ENCODE measurements at regions not wholly inside any gene's neighbourhood (a gene's known extent, or its start where the extent isn't known, plus 50 kb on each side); places are given as distances from the start of the nearest gene placed in this dataset.
"Not testable (repeated sequence)": the region's sequence is repeated elsewhere in the genome, so short reads cannot be mapped to it uniquely, and the experiment has no call there.

DNA sequence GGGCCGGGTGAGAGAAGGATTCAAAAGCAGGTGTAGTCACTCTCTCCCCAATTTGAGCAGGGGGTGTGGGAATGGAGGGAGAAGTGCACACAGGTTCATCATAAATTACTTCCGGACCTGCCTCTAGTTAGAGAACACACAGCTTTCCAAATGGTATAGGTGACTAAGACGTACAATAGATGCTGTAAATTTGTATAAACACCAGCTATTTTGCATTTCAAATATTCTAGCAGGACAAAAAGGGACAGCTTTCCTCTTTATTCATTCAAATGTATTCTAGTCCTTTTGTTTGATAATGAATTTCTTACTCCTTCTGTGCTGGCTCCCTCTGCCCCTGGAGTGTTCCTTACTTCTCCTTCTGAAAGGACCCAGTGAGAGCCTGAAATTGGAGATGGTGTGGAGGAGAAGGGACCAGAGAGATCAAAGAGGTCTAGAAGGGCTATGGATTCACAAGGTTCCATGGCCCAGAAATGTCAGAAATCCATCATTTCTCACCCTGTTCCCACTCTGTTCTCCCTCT is 53.2 kb upstream of the SH3BP4 start:
- DNase-seq, result no peak

DNA sequence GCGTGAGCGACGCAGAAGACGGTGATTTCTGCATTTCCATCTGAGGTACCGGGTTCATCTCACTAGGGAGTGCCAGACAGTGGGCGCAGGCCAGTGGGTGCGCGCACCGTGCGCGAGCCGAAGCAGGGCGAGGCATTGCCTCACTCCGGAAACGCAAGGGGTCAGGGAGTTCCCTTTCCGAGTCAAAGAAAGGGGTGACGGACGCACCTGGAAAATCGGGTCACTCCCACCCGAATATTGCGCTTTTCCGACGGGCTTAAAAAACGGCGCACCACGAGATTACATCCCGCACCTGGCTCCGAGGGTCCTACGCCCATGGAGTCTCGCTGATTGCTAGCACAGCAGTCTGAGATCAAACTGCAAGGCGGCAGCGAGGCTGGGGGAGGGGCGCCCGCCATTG is 63.4 kb upstream of the SH3BP4 start:
- DNase-seq, result not testable (repeated sequence)

DNA sequence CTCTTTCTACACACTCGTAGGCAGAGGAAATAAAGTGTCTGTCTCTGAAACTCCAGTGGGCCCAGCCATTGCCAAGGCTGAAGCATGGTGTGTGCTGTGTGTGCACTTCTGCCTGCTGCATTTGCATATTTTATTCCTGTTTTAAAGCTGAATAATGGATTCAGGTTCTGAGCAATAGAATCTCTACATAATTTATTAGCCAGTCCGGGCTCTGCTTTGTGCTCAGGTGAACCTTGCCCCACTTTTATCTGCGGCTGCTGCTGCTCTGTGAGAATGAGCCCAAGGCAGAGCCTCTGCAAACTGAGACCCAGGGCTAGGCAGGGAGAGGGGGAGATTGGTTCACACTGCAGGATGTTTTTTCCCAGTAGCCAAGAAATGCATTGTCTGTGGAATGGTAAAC is 64.6 kb upstream of the SH3BP4 start:
- DNase-seq, result no peak

DNA sequence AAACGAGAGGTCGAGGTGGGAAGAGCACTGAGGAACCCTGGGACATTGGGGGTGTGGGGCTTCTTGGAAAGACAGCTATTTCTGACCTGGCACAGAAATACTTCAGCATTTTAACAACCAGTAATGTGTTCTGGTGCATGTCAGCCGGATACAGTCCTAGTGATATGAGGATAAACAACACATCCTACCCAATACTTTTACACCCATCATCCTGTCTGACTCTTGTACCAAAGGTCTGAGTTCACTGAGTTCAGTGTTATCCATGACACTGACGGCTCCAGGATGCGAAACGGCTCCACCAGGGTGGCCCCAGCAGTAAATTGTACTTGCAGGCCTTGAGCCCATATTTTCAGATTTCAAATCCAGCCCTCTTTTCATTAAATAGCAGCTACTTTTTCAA is 65.9 kb upstream of the SH3BP4 start:
- DNase-seq, result no peak

DNA sequence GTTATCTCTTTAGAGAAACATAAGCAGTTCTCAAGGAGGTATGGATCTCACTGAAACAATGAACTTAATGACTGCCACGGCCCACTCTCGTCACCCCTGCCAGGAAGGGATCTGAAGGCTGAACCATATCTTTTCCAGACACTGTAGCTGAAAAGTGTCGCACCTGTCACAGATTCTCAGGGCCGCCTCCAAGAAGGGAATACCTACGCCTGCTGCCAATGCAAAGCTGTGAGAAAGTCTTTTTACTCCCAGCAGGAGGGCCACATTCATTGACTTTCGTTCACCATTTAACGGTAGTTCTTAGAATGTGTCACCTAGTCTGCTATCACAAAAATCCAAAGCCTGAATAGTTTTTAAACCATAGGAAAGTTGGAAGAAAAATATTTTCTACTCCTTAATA is 66.7 kb upstream of the SH3BP4 start:
- no peak for DNase-seq

DNA sequence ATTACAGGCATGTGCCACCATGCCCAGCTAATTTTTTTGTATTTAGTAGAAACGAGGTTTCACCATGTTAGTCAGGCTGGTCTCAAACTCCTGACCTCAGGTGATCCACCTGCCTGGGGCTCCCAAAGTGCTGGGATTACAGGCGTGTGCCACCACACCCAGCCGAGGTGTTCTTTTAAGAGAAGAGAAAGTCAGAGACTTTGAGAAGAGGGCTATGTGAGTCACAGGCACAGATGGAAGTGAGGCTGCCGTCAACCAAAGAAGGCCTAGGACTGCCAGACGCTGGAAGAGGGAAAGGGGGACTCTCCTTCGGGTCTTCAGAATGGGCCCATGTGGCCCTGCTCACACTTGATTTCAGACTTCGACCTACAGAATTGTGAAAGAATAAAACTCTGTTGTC is 67.2 kb upstream of the SH3BP4 start:
- DNase-seq, result no peak

DNA sequence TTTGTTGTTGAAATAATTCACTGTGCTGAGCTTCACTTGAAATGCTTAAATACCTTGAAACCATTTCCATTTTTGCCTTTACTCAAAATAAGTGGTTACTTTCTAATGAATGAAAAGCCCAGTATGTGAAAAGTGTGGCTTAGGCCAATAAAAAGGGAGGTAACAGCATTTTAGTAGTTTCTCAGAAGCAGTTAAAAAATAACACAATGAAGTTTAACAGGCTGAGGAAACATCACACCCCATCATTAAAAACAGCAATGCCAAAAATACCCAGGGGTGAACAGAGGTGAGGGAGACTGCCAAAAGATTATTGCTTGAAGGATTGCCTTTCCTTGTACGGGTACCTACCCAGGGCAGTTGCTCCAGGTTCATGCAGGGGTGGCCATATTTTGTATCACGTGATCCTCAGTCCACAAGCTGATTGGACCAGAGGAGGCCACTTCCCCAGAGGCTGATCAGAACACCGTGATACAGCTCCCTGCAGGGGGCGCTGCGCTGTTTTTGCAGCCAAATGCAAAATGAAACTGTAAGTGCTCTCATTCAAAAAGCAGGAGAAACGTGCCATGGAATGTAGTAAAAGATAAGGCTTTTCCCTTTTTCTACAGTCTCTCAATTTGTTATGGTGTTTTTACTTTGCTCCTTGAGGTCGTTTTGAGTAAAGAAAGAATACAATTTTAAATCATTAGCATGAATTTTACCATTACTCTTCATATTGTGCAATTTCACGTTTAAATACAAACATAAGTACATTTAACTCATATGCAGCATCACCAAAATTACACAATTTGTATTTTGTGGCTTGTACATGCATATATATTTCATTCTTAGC is 70.2 kb upstream of the SH3BP4 start:
- DNase-seq, result peak; percentile 66

DNA sequence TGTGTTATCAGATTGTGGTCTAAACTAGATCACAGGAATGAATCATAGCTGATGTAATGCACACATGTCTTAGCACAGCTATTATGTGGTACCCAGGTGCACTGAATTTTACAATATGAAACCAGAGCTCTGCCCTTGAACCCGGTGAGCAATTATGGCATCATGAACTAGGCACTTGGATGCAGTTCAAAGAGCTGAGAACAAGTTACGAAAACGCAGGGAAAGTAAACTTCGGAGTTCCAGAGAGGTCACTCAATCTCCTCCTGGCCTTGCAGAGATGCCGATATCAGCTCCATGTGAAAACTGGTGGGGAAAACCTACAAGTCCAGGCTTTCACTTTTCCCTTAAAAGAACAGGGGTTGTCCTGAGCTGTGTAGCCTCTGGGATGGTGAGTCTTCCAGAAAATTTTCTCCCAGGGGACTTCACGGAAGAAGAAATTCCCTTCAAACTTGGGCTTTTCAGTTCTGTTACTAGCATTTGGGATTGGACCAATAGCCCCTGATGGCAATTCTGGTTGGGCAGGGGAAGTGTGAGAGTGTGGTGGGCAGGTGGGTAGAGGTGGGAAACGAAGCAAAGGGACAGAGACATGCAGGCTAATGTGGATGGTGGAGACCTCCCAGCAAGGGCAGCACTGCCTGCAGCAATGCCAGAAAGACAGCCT is 71.1 kb upstream of the SH3BP4 start:
- DNase-seq, result no peak

DNA sequence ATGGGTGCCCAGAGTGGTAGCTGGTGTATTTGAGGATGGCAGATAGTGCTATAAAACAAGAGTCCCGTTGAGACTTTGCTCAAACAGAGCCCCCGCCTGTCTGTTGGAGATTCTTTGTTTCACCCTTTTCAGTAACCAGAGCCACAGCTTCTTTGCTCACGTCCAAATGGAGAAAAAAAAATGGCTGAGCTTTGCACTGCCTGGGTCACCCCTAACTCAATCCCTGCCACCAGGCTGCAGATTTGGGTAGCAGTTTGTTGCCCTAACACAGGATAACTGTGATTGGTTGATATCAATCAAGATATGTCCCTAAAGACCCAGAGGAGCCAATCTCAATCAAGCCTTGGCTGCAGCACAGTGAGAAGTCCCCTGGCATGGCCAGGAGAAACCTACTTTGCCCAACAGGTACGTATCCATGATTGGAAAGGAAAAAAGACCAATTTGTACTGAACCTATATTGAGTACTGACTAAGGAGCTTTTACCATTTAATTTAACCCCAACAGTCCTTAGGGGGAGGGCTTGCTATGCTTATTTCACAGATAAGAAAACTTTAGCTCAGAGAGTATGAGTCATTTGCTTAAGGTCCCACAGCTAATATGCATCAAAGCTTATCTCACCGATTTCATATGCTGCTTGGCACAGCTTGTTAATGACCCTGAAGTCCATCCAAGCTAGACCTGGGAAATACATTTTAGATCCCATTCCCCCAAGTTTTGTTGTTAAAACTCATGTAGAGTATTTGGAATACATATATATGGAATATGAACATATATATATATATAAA is 72.0 kb upstream of the SH3BP4 start:
- DNase-seq, result no peak

DNA sequence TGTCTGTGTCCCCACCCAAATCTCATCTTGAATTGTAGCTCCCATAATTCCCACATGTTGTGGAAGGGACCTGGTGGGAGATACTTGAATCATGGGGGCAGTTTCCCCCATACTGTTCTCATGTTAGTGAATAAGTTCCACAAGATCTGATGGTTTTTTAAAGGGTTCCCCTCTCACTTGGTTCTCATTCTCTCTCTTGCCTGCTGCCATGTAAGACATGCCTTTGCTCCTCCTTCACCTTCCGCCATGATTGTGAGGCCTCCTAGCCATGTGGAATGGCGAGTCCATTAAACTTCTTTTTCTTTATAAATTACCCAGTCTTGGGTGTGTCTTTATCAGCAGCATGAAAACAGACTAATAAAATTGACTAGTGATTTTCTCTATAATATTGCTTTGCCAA is 75.2 kb upstream of the SH3BP4 start:
- DNase-seq, result not testable (repeated sequence)

DNA sequence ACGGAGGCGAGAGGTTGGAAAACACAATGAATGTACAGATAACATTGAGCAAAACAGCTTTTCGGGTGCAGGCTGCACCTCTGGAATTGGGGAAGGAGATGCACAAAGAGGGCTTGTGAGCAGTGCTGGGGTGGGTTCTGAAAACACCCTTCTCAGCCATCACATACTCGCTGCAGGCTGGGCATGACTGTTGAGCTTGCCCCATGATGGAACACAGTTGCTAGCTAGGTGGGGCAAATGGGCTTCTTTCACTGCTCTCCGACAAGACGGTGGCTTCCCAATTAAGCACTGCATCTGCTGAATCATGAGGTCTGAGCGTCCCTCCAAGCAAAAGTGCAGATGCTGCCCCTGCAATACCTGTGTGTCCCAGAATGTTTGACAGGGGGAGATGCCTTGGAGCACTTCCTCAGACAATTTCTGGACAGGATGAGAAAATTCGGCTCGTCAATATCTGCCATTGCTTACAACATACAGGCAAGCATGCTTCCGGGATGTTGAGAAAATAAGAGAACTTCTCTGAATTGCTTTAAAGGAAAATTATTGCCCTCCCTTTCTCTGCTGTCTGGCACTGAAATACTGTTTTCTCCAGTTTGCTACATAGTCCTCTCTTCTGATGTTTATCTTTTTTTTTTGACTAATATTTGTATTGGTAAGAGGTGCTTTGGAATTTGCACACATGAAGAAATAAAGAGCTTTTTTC is 77.3 kb upstream of the SH3BP4 start:
- no peak for DNase-seq

DNA sequence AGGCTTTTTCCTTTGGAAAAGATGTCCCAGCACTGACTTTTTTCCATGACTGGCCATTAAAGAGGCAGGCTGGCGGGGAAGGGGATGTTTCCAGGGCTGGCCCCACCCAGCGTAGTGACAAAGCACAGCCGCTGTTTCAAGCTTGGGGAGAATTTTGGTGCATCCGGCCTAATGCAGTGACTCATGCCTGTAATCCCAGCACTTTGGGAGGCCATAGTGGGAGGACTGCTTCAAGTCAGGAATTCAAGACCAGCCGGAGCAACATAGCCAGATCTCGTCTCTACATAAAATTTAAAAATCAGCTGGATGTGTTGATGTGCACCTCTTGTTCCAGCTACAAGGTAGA is 78.0 kb upstream of the SH3BP4 start:
- no peak for DNase-seq

DNA sequence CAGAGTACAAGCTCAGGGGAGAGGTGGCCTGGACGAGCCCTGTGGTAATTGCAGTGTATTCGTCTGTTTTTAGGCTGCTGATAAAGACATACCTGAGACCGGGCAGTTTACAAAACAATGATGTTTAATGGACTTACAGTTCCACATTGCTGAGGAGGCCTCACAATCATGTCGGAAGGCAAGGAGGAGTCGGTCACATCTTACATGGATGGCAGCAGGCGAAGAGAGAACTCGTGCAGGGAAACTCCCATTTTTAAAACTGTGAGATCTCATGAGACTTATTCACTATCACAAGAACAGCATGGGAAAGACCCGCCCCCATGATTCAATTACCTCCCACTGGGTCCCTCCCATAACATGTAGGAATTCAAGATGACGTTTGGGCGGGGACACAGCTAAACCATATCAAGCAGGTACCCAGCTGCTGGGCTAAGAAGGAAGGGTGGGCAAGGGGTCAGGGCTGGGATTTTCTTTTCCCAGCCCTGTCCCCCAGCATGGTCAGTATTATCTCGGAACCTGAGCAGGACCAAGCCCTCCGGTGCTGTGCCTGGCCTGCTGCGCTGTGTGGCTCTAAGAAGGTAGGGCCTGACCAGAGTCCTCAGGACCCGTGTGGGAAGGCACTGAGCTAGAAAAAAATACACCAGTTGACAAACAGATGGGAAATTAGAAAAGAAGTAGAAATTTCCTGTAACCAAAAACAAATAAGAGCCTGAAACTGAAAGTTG is 78.6 kb upstream of the SH3BP4 start:
- no peak for DNase-seq

DNA sequence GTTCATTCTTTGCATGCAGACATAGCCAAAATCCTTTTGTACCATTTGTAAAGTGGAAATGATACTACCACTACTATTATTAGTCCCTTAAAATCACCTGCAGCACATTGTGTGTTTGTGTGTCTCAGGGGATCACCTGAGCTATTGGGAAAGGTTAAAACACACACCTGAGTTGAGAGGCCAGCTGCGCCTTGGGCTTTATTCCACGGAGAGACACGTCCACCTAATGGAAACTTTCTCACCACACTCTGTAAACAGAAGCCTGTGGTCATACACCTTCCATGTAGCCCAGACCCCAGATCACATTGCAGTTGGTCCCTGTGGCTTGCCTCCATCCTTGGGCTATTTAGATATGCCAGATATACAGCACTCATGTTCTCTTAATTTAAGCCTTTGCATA is 81.8 kb upstream of the SH3BP4 start:
- DNase-seq, result no peak

DNA sequence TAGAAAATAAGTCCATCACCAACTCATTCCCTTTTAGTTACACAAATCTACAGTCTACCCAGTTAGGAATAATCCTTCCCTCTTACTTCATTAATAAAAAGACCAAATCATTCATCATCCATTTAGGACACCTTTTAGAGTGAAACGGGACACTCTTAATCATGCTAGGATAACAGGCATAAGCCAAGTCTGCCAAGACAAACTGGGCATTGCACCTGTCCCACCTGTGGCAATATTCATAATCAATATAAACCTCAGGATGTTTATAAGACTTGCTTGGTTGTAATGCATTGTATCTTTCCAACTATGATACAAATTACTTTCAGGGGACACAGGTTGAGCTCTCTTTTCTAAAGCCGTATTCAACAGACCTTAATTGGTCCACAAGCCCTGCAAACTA is 82.7 kb upstream of the SH3BP4 start:
- DNase-seq, result no peak

DNA sequence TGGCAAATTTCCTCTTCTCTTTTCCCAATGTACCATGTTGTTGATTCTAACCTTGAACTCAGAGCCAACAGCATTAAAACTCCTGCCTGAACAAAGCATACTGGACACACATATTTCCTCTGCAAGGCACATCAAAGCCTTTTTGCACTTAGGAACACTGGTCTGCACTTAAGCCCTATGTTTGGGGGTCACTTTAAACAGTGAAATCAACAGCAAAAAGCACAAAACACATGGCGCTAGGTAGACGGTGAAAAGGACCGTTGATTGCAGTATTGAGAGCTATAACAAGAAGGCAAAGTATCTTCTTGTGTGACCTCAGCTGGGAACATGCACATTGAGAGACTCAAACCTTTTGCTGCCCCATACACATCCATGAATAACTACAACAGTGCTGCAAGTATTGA is 83.9 kb upstream of the SH3BP4 start:
- DNase-seq, result no peak

DNA sequence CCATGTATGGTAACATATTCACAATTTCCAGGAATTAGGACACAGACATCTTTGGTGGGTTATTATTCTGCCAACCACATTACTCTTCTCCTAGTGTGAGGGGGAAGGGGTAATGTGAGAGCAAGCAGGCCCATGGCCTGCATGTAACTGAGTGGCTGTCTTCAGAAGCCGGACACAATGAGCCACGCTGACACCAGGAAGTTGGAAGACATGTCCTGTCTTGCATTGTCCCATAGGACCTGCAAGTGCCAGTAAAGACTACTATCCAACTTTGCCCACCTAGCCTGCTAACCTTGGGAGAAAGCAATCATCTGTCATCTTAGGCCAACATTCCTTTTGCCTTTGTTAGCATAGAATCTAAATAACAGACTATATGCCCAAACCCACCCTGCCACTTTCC is 86.2 kb upstream of the SH3BP4 start:
- DNase-seq, result no peak

DNA sequence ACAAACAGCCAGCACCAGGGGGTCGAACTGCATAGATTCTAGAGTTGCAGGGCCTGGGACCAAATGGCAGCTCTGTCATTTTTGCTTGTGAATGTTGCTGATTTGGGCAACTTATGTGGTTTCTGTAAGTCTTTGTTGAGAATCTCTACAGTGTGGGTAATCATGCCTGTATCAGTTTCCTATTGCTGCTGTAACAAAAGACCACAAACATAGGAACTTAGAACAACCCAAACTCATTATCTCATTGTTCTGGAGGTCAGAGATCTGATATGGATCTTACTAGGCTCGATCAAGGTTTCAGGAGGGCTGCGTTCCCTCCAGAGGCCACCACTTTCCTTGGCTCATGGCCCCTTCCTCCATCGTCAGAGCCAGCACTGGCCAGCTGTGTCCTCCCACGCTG is 86.8 kb upstream of the SH3BP4 start:
- no peak for DNase-seq

DNA sequence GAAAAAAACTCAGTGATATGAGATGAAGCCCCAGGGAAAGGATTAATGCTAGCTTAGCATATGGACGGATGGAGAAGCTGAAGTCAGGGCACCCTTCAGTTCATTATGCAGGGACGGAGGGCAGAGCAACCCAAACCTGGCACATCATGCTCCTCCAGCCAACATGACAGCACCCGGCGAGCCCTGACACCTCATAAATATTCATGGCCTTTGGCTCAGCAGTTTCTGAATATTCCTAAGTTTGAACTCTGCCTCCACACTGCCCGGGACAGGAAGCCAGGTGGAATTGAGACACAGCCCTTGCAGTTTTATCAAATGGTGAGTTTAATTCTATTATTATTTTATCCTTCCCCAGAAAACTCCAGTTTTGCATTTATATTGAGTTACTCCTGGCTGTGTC is 87.3 kb upstream of the SH3BP4 start:
- no peak for DNase-seq

DNA sequence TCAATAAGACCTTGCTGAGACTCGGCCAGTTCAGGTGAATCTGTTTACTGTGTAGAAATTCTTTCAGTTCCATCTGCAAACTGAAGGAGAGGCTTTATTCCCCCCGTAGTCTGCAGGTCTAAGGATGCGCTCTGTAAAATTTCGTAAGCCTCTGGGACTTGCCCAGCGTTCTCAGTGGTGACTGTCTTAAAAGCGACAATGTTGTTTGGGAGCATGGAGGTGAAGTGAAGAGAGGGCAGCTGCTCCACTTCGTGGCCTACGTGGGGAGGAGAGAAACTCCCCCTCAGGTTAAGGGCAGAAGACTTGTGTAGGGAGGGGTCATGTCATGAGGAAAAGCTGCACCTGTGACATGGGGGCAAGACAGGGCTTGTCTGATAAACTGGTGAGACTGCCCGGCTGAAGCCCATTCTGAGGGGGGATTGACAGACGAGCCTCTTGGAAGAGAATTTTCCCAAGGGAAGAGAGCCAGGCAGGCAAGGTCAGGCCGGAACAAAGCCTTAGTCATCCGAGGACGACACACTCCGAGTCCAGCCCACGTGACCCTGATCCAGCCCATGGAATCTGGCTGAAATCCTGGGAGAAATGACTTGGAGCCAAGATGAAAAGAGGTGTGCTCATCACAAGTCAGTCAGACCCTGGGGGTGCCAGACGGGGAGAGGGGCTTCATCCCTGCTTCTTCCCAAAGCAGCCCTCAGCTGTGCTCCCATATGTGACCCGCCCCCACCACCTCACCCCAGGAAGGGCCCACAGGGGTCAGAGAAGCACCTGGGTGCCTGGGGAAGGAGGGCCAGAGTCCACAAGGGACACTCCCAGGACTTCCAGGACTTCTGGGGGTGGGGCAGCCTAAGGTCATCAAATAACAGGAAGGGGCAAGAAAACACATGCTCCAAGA is 88.5 kb upstream of the SH3BP4 start:
- no peak for DNase-seq
